ENCODE measurements at regions not wholly inside any gene's neighbourhood (a gene's known extent, or its start where the extent isn't known, plus 50 kb on each side); places are given as distances from the start of the nearest gene placed in this dataset.

- Mint-ChIP-seq H3K9me3 (no peaks in the 10 kb centered on the region), H3K4me3 (no peak overlapping the region)
- POLR2A ChIA-PET, result no interaction called here
Observed at GRCh38 chr17:6297119-6297518, 137.8 kb downstream of the AIPL1 start.

GRCh38 chr17:6290488-6291196 is 144.3 kb downstream of the AIPL1 start:
- POLR2A ChIA-PET, result no interaction called here
- no peak overlapping the region for H3K4me3 Mint-ChIP-seq
- TF ChIP-seq PREB (CRISPR knock-in tag; IDR thresholded peaks at IDR 0.05; ENCODE audit: borderline replicate concordance) (no peak), GABPB1 (CRISPR knock-in tag; IDR thresholded peaks at IDR 0.05) (no peak), ETV6 (CRISPR knock-in tag; IDR thresholded peaks at IDR 0.05) (no peak), IRF1 (CRISPR knock-in tag; IDR thresholded peaks at IDR 0.05) (no peak), ZNF396 (CRISPR knock-in tag; IDR thresholded peaks at IDR 0.05; ENCODE audit: borderline replicate concordance) (no peak), FOXP1 (CRISPR knock-in tag; IDR thresholded peaks at IDR 0.05; ENCODE audit: borderline replicate concordance) (no peak), CREM (CRISPR knock-in tag; IDR thresholded peaks at IDR 0.05) (no peak), AR (CRISPR knock-in tag; IDR thresholded peaks at IDR 0.05) (no peak), CTCF (IDR thresholded peaks at IDR 0.05) (no peak), NFATC4 (CRISPR knock-in tag; IDR thresholded peaks at IDR 0.05) (no peak), NFE2L1 (CRISPR knock-in tag; IDR thresholded peaks at IDR 0.05) (no peak), ZMAT4 (CRISPR knock-in tag; IDR thresholded peaks at IDR 0.05) (no peak)
- H3K9me3 Mint-ChIP-seq, result no peaks in the 10 kb centered on the region
- no peak overlapping the region for H3K27ac Mint-ChIP-seq
- no peaks in the 10 kb centered on the region for H3K27me3 Mint-ChIP-seq (ENCODE audit: low read depth)
- H3K4me1 Mint-ChIP-seq, result no peaks in the 10 kb centered on the region
- ATAC-seq (no peak), DNase-seq (ENCODE audit: low spot score) (no peak)
- no peaks in the 10 kb centered on the region for H3K36me3 Mint-ChIP-seq
- CTCF ChIA-PET, result interaction anchor here (0.9 to 2.6 kb wide), 10 partner anchors 11 to 145 kb away, joined by 3 to 8 read pairs (median 6); no protein-coding TSS in a partner anchor

More at GRCh38 chr17:6297119-6297518, 137.8 kb downstream of the AIPL1 start:
- Mint-ChIP-seq H3K27ac (no peak overlapping the region), H3K27me3 (ENCODE audit: low read depth) (peaks cover 2% of the 10 kb centered on the region; the same call in 1 of the 2 replicates), H3K36me3 (no peaks in the 10 kb centered on the region), H3K4me1 (no peaks in the 10 kb centered on the region)
- DNase-seq (ENCODE audit: low spot score) (no peak), ATAC-seq (no peak)
- TF ChIP-seq SMAD3 (CRISPR knock-in tag; IDR thresholded peaks at IDR 0.05; ENCODE audit: borderline replicate concordance) (no peak), FOXJ3 (CRISPR knock-in tag; IDR thresholded peaks at IDR 0.05; ENCODE audit: borderline replicate concordance) (no peak), USF1 (CRISPR knock-in tag; IDR thresholded peaks at IDR 0.05) (no peak), GRHL2 (CRISPR knock-in tag; IDR thresholded peaks at IDR 0.05; ENCODE audit: insufficient replicate concordance, severe bottlenecking) (no peak)
- CTCF ChIA-PET, result interaction anchor here (0.7 kb wide), 2 partner anchors 11 to 42 kb away, joined by 3 read pairs; no protein-coding TSS in a partner anchor
